ENCODE measurements at regions not wholly inside any gene's neighbourhood (a gene's known extent, or its start where the extent isn't known, plus 50 kb on each side); places are given as distances from the start of the nearest gene placed in this dataset.

DNA sequence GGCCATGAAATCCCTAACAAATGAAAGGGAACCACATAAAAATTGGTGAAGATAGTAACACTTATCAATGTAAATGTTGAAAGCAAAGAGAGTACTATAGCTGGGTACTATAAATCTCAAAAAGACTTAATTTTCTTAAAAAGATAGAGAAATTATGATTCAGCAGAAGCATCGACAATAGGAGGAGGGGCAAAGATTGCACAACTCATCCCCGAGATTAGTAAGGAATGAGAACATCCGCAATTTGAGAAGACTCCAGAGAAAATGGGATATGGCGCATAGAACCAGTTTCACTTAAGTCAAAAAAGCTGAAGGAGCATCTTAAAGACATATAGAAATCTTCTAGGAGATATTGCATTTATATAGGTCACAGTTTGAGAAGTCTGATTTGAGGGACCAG lies 220.2 kb upstream of the SLC16A7 start:
- Histone ChIP-seq H2AFZ (no peak overlapping the region), H4K20me1 (ENCODE audit: insufficient read depth) (no peaks in the 10 kb centered on the region), H3K9me3 (ENCODE audit: insufficient read depth, low read depth) (no peaks in the 10 kb centered on the region), H3K27ac (no peak overlapping the region), H3K9me2 (ENCODE audit: insufficient read depth) (no peaks in the 10 kb centered on the region; the same call in 1 of the 2 replicates), H3K27me3 (ENCODE audit: insufficient read depth, low read depth) (no peaks in the 10 kb centered on the region), H3K4me2 (no peak overlapping the region), H3K36me3 (ENCODE audit: low read depth) (no peaks in the 10 kb centered on the region), H3K79me2 (ENCODE audit: low read depth) (no peaks in the 10 kb centered on the region), H3K4me1 (replicated peaks; ENCODE audit: insufficient read depth) (no peaks in the 10 kb centered on the region), H3F3A (ENCODE audit: insufficient read depth, low read depth) (no peaks in the 10 kb centered on the region), H3K4me3 (no peak overlapping the region)
- intact Hi-C loops (cut with micrococcal nuclease; ENCODE audit: unreplicated experiment), result no loop called here
- POLR2A ChIA-PET (ENCODE audit: unreplicated experiment), result no interaction called here
- no peak for DNase-seq
- CTCF ChIA-PET, result no interaction called here
- no TSS peak for BruUV-seq (replicated peaks)
- no peak for TF ChIP-seq EZH2 (IDR thresholded peaks at IDR 0.05; ENCODE audit: low read depth)
- TF ChIP-seq, protein P1, sequence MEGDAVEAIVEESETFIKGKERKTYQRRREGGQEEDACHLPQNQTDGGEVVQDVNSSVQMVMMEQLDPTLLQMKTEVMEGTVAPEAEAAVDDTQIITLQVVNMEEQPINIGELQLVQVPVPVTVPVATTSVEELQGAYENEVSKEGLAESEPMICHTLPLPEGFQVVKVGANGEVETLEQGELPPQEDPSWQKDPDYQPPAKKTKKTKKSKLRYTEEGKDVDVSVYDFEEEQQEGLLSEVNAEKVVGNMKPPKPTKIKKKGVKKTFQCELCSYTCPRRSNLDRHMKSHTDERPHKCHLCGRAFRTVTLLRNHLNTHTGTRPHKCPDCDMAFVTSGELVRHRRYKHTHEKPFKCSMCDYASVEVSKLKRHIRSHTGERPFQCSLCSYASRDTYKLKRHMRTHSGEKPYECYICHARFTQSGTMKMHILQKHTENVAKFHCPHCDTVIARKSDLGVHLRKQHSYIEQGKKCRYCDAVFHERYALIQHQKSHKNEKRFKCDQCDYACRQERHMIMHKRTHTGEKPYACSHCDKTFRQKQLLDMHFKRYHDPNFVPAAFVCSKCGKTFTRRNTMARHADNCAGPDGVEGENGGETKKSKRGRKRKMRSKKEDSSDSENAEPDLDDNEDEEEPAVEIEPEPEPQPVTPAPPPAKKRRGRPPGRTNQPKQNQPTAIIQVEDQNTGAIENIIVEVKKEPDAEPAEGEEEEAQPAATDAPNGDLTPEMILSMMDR (conservative IDR thresholded peaks at IDR 0.05), result no peak

DNA sequence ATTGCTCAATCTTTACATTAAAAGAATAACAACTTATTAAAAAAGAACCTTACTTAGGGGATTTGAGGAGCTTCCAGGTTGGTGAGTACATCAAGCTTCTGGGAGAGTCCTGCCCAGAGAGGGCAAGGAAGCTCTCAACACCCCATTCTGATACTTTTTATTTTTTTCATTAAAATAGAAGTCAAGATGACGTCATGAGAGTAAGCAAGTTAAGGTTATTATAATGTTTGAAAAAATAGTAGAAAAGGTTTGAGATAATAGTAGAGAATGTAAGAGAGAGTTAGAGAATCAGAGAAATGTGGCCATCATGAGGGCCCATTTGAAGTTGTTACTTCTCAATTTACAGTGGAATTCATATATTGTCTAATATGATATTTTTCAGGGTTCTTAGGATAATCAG lies 221.0 kb upstream of the SLC16A7 start:
- ChIA-PET CTCF (no interaction called here), POLR2A (ENCODE audit: unreplicated experiment) (no interaction called here)
- no peaks in the 10 kb centered on the region for H3K79me2 ChIP-seq (ENCODE audit: low read depth)
- H3K9me2 ChIP-seq (ENCODE audit: insufficient read depth), result no peaks in the 10 kb centered on the region; the same call in 1 of the 2 replicates
- H3K4me3 ChIP-seq, result no peak overlapping the region
- no peaks in the 10 kb centered on the region for H3K27me3 ChIP-seq (ENCODE audit: insufficient read depth, low read depth)
- H4K20me1 ChIP-seq (ENCODE audit: insufficient read depth), result no peaks in the 10 kb centered on the region
- BruUV-seq (replicated peaks), result no TSS peak
- H3K9me3 ChIP-seq (ENCODE audit: insufficient read depth, low read depth), result no peaks in the 10 kb centered on the region
- no peaks in the 10 kb centered on the region for H3K4me1 ChIP-seq (replicated peaks; ENCODE audit: insufficient read depth)
- H3K36me3 ChIP-seq (ENCODE audit: low read depth), result no peaks in the 10 kb centered on the region
- no peaks in the 10 kb centered on the region for H3F3A ChIP-seq (ENCODE audit: insufficient read depth, low read depth)
- TF ChIP-seq EZH2 (IDR thresholded peaks at IDR 0.05; ENCODE audit: low read depth), result no peak
- TF ChIP-seq, protein P1 (conservative IDR thresholded peaks at IDR 0.05), result no peak
- H2AFZ ChIP-seq, result no peak overlapping the region
- H3K4me2 ChIP-seq, result no peak overlapping the region
- no peak for DNase-seq
- intact Hi-C loops (cut with micrococcal nuclease; ENCODE audit: unreplicated experiment), result no loop called here
- H3K27ac ChIP-seq, result no peak overlapping the region

DNA sequence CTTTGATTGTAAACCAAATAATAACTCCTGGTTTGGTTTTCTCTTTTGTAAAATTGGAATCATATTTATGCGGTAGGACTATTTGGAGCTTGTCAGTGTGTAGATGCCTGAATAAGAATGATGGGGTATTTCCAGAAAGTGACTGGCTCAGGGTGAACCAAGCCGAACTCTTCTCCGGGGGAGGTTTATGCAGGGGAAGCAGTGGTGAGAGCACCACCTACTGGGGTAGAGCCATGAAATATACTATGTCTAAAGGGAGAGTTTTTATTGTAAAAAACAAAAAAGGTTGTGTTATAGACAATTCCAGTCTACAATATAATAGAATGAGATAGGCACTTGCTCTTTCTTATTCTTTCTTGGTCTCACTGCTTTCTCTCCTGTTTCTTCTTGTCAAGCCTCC lies 222.9 kb upstream of the SLC16A7 start:
- no peaks in the 10 kb centered on the region for H4K20me1 ChIP-seq (ENCODE audit: insufficient read depth)
- H3F3A ChIP-seq (ENCODE audit: insufficient read depth, low read depth), result no peaks in the 10 kb centered on the region
- H3K27me3 ChIP-seq (ENCODE audit: insufficient read depth, low read depth), result no peaks in the 10 kb centered on the region
- intact Hi-C loops (cut with micrococcal nuclease; ENCODE audit: unreplicated experiment), result no loop called here
- ChIA-PET POLR2A (ENCODE audit: unreplicated experiment) (no interaction called here), CTCF (no interaction called here)
- no peaks in the 10 kb centered on the region for H3K9me2 ChIP-seq (ENCODE audit: insufficient read depth)
- no TSS peak for BruUV-seq (replicated peaks)
- DNase-seq, result no peak
- TF ChIP-seq, protein P1 (conservative IDR thresholded peaks at IDR 0.05), result peak; percentile 34; the same call in 1 of the 2 replicates
- no peak for TF ChIP-seq EZH2 (IDR thresholded peaks at IDR 0.05; ENCODE audit: low read depth)
- H3K9me3 ChIP-seq (ENCODE audit: insufficient read depth, low read depth), result no peaks in the 10 kb centered on the region
- H3K36me3 ChIP-seq (ENCODE audit: low read depth), result no peaks in the 10 kb centered on the region
- H3K4me1 ChIP-seq (replicated peaks; ENCODE audit: insufficient read depth), result no peaks in the 10 kb centered on the region
- no peak overlapping the region for H2AFZ ChIP-seq
- no peaks in the 10 kb centered on the region for H3K79me2 ChIP-seq (ENCODE audit: low read depth)
- H3K4me2 ChIP-seq, result no peak overlapping the region
- H3K4me3 ChIP-seq, result no peak overlapping the region
- no peak overlapping the region for H3K27ac ChIP-seq
